Progenitor cell of endocrine pancreas (in vitro differentiated cells): ENCODE measurements at regions not wholly inside any gene's neighbourhood (a gene's known extent, or its start where the extent isn't known, plus 50 kb on each side); places are given as distances from the start of the nearest gene placed in this dataset.

Experiments
- DNase-seq: peaks from one replicate; pipeline ENCODE4 v3.0.0; 2021; ENCODE audit warnings: low spot score; ENCODE audit not compliant: unreplicated experiment
- H3K27ac Mint-ChIP-seq: 2 replicates; pipeline ENCODE4 v1.8.0; 2021; ENCODE audit warnings: mild to moderate bottlenecking, moderate library complexity, mixed read lengths
- H3K27me3 Mint-ChIP-seq: 2 replicates; pipeline ENCODE4 v1.8.0; 2021; ENCODE audit warnings: mixed read lengths
- H3K36me3 Mint-ChIP-seq: 2 replicates; pipeline ENCODE4 v1.8.0; 2022; ENCODE audit warnings: mixed read lengths; ENCODE audit not compliant: insufficient read depth
- H3K4me1 Mint-ChIP-seq: 2 replicates; pipeline ENCODE4 v1.8.0; 2021; ENCODE audit warnings: low read depth, mixed read lengths
- H3K4me3 Mint-ChIP-seq: 2 replicates; pipeline ENCODE4 v1.8.0; 2021; ENCODE audit warnings: low read depth, mild to moderate bottlenecking, moderate library complexity, mixed read lengths
- H3K9me3 Mint-ChIP-seq: 2 replicates; pipeline ENCODE4 v1.8.0; 2021; ENCODE audit warnings: low read depth, mixed read lengths
- CTCF ChIP-seq: fragments of 200-600 bp; sonication (generic); IDR thresholded peaks from one replicate; pipeline ENCODE4 v1.5.0; 2021; ENCODE audit warnings: antibody characterized with exemption, mild to moderate bottlenecking; ENCODE audit not compliant: unreplicated experiment

- H3K36me3 Mint-ChIP-seq, result no peaks in the 10 kb centered on the region
- DNase-seq, result no peak
- TF ChIP-seq CTCF, result no peak
- no peaks in the 10 kb centered on the region for H3K27me3 Mint-ChIP-seq
- H3K9me3 Mint-ChIP-seq, result no peaks in the 10 kb centered on the region
- peaks cover 5% of the 10 kb centered on the region for H3K4me1 Mint-ChIP-seq
- no peak overlapping the region for H3K27ac Mint-ChIP-seq
- no peak overlapping the region for H3K4me3 Mint-ChIP-seq
Observed at GRCh38 chr20:54361475-54361874, 113.9 kb upstream of the DOK5 start.

GRCh38 chr20:54362283-54362682, 113.1 kb upstream of the DOK5 start:
- Mint-ChIP-seq H3K27me3 (no peaks in the 10 kb centered on the region), H3K4me3 (no peak overlapping the region), H3K36me3 (no peaks in the 10 kb centered on the region), H3K4me1 (peaks cover 5% of the 10 kb centered on the region), H3K27ac (no peak overlapping the region), H3K9me3 (no peaks in the 10 kb centered on the region)
- no peak for TF ChIP-seq CTCF
- DNase-seq, result no peak

- Mint-ChIP-seq H3K9me3 (no peaks in the 10 kb centered on the region), H3K27me3 (no peaks in the 10 kb centered on the region), H3K36me3 (no peaks in the 10 kb centered on the region), H3K4me3 (no peak overlapping the region), H3K4me1 (peaks cover 5% of the 10 kb centered on the region), H3K27ac (no peak overlapping the region)
- TF ChIP-seq CTCF, result no peak
- DNase-seq, result no peak
Observed at GRCh38 chr20:54364365-54364764, 111.0 kb upstream of the DOK5 start.

GRCh38 chr20:54364919-54365318, 110.5 kb upstream of the DOK5 start:
- Mint-ChIP-seq H3K27me3 (no peaks in the 10 kb centered on the region), H3K27ac (no peak overlapping the region), H3K4me1 (peaks cover 5% of the 10 kb centered on the region), H3K4me3 (no peak overlapping the region), H3K9me3 (no peaks in the 10 kb centered on the region), H3K36me3 (no peaks in the 10 kb centered on the region)
- no peak for DNase-seq
- TF ChIP-seq CTCF, result no peak

- H3K36me3 Mint-ChIP-seq, result no peaks in the 10 kb centered on the region
- H3K9me3 Mint-ChIP-seq, result no peaks in the 10 kb centered on the region
- TF ChIP-seq CTCF, result no peak
- peaks cover 5% of the 10 kb centered on the region for H3K4me1 Mint-ChIP-seq
- no peaks in the 10 kb centered on the region for H3K27me3 Mint-ChIP-seq
- no peak overlapping the region for H3K27ac Mint-ChIP-seq
- DNase-seq, result no peak
- no peak overlapping the region for H3K4me3 Mint-ChIP-seq
Observed at GRCh38 chr20:54366669-54367344, 108.6 kb upstream of the DOK5 start.
